CD4-positive, alpha-beta T cell treated with Interferon gamma for 1 hour (primary cell): ENCODE measurements at regions not wholly inside any gene's neighbourhood (a gene's known extent, or its start where the extent isn't known, plus 50 kb on each side); places are given as distances from the start of the nearest gene placed in this dataset.

Experiments
- DNase-seq: peaks from one replicate; pipeline ENCODE4 v3.0.0-alpha.2; 2020

DNA sequence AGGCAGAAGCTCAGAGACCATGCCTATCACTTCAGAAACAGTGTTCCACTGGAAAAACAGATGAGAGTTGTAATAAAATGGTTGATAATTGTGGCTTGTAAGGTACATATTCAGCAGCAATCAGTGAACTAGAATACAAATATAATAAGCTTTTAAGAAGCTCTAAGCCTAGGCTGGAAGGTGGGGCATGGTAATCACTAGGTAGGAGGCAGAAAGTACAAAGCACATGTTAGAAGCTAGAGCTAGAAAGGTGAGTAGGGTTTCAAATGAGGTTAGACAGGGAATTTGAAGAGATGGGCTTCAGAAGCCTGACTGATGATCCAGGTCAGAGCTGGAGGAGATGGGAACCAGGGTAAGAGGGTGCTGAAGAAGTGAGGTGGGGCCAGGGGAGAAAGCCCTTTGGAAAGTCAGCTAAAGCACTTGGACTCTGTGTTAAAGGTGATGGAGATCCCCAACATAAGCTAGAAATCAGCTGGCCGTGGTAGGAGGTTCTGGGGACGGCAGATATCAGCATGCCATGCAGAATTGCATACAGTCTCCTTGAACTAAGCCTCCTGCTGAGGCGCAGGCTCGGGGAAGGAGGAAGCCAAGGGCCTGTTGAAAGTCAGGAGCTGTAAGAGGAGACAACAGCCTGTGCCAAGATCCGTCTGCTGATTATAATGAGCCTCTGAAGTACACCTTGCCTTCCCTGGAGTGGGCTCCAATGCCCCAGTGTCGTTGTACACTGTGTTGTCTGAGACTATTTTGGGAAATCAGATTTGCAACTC, 659.4 kb downstream of the BCL11B start:
- DNase-seq, result no peak

DNA sequence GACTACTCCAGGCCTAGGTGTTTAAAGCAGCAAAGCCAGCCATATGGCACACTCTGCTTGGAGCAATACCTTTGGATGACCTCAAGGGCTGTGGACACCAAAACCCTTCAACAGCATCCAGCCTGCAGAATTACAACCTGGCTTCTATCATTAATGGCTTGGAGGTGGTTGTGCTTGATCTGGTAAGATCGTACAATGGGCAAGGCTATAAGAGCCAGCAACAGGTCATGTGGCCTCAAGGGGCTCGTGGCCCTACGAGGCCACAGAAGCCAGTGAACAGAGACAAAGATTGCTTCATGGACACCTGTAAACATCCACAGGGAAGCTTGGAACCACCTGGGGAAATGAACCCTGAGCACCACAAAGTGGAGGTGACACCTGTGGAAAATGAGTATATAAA, 657.3 kb downstream of the BCL11B start:
- no peak for DNase-seq

DNA sequence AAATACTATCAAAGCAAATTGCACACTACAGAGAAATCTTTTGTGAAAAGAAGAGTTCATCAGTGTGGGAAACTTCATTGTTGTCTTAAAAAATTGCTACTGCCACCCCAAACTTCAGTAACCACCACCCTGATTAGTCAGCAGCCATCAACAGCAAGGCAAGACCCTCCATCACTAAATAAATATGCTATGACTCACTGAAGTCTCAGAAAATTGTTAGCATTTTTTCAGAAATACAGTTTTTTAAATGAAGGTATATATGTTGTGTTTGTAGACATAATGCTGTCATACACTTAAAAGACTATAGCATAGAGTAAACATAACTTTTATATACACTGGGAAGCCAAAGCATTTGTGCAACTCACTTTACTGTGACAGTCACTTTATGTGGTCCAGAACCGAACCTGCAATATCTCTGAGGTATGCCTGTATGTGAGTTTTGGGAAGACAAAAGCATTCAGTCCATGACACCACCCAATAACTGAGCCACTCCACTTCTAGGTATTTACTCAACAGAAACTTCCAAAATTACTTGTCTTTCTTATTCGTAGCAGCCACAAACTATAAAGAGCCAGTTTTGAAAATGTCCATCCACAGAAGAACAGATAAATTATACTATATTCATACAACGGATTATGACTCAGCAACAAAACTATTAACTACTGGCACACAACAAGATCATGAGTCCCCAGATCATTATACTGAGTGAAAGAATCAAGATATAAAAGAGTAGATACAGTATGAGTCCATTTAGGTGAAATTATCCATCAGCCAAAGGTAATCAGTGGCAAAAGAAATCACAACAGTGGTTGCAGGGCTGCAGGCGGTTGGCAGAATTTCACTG, 649.6 kb downstream of the BCL11B start:
- DNase-seq, result no peak

DNA sequence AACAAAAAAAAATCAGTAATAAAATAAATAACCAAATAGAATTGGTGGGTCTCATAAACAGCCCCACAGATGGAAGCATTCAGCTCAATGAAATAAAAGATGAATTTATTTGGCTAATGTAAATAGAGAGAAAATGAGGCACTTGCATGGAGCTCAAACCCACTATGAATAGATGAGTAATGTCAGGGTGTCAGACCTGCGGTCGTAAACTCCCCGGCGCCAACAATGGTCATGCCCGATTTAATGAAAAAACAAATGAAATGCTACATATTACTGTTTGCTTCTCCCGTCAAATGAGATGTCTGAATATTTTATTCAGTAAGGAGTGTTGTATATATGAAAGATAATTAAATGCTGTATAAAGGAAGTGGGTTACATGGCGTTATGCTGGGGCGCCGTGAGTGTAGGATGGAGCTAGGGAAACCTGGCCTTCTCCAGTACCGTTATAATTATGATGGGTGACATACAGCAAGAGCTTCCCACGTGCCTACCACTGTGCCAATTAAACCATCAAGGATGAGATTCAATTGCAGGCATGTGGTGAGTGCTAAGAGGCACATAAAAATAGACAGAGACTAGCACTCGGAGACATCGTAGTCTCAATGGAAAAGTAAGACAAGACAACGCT, 648.1 kb downstream of the BCL11B start:
- DNase-seq, result no peak

DNA sequence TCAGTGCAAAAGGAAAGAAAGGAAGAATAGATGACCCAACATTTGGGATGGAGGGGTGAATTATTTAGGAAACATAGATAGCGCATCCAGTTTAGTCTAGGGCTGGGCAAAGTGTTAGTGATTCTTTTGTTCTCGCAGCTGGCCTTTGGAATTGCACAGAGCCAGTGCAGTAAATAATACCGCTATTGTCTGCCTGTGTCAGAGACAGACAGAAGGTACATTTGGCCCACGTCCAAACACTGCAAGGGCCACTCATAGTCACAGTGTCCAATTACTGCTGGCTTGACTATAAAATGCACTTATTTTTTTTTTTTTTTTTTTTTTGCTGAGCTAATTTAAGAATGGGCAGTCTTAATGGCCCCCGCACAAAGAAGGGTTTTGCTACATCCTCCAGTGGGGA, 638.6 kb downstream of the BCL11B start:
- DNase-seq, result no peak

DNA sequence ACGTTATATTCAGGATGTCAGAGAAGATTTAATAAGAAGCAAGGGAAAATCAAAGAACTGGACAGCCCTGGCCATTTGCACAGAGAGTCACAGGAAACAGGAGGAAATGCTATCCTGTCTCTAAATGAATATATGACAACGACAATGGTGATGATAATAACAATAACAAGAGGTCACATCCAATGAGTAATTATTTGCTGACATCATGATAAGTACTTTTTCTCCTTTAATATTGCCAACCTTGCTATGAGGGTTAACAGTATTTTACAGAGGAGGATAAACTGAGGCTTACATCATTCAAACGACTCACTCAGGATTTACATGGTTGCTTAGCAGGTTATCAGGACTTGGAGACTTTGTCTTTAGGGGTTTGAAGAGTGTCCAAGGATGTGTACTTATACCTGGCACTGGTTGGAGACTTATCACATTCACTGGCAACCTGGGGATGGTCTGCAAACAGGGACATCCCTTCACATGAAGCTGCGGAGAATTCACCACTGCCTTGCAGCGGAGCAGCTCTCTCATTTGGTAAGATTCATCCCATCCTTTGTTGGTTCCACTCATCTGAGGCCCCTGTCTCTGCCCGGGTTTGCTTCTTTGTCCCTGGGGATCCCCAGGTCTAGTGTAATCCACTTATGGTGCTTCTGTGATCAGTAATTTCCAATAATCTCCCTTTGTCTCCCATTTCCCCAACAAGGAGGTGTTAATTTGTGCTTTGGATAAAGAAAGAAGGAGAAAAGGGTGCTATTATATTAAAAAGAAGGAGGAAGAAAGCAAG, 637.8 kb downstream of the BCL11B start:
- no peak for DNase-seq

DNA sequence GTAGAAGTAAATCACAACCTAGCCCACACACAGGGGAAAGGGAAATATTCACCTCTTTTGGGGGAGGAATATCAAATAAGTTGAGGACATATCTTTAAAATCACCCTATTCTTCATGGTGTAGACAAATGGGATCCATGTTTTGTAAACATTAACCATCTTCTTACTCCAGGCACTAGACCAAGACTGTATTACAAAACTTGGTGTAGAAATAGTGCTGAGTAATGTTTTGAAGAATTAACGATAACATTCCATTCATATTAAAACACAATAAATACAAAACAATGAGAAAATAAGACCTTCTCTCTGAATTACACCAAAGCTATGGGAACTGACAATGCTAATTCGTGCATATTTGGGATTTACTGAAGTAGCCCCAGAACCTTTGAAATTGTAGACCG, 633.6 kb downstream of the BCL11B start:
- DNase-seq, result no peak

DNA sequence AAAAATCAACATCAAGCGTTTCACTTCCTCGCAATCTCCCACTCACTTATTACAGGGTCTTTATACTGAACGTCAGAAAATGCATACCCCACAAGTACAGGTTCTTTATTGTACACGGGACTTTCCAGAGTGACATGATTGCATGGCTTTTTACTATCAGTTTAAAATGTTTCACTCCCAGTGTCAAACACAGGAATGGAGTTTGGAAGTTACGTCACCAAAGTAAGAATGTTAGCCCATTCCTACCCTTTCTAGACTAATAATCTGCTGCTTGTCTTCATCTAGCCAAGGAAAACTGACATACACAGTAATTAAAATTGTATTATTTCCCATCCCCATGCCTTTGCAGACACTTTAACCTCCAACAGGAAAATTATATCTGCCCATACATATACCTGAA, 624.2 kb downstream of the BCL11B start:
- no peak for DNase-seq

DNA sequence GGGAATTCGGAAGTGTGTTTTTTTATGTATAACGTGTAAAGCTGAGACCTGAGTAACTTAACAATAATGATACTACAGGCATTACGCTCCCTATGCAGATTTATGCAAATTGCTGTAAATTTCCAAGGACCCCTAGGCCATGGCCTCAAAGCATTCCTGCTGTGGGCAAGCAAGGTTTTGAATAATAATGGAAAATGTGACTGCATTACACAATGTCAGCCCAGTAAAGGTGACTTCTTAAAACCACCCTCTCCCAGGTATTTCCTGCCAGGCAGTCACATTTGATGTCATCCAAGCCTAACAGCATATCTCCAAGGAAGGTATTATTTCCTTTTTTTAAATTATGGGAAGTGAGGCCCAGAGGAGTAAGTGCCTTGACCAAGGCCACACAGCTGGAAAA, 621.0 kb downstream of the BCL11B start:
- DNase-seq, result no peak

DNA sequence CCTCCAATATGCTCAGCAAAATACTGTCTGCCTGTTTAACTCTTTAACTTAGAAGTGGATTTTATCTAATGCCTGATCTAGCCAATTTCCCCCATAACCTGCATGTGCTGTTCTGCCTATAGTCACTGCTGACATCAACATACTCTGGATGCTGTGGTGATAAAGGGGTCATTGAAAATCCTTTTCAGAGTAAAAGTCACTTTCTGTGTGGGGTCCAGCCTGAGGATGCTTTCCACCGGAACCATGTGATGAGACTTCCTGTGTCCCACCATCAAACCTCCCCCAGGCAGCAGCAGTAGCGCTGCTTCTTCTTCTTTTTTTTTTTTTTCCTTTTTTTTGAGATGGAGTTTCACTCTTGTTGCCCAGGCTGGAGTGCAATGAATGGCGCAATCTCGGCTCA, 607.0 kb downstream of the BCL11B start:
- no peak for DNase-seq

DNA sequence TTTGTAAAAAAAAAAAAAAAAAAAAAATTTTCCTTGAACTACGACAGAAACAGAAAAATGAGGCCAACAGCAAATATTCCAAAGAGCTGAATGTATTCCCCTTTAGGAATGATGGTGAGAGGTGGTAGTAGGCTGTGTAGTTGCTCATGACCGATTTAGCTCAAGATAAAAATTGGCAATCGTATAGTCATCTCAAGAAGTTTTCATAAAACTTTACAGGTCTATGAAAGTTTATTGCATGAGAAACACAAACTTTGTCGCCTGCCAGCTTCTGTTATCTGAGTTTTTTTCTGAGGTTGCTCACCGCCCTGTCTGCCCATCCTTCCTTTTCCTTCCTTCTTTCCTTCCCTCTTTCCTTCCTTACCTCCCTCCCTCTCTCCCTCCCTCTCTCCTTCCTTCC, 605.5 kb downstream of the BCL11B start:
- DNase-seq, result no peak

DNA sequence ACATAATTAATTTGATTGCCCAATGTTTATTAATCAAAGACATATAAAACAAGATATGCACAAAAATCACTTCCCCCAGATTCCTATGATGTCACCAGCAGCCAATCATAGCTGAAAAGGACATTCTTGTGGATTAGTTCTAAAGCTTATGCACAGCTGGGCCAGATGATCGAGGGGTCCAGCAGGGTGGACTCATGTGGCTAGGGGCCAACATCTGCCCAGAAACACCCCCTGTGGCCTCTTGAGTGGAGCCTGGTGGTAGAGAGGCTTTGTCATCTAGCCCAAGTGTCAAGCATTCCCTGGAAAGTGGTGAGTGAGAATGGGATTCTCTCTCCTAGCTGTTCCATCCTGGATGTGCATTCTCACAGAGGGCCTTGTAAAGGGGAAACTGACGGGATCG, 590.0 kb downstream of the BCL11B start:
- DNase-seq, result no peak

DNA sequence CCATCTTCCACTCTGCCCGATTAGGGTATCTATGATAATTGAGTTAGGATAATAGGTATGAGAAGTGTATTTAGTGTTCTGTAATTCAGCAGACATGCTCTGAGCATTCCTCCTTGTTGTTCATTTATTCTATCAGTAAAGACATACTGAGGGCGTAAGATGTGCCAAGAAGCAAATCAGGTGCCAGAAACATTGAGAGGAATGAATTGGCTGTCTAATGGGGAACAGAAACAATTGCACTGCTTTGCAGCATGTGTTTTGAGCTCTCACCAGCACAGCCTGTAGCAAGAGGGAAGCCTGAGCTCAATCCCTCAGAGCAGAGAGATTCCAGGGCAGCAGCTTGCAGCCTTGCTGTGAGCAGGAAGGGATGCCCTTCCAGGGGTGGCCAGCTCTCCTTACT, 589.3 kb downstream of the BCL11B start:
- no peak for DNase-seq

DNA sequence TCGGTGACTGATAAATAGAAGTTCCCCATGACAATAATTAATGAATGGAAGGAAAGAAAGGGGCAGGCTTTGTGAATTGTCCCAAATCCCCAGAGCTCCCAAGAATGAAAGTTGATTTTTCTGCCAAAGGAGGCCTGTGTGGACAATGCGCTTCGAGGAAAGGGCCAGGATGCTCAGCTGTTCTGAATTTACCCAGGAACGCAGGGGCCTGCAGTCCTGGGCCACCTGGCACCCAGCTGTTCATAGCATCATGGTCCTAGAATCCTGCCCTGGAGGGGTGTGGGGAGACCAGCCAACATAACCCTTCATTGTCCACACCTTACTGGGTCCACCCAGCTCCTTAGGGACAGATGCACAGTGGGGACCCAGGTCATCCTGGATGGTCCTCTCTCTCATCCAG, 587.5 kb downstream of the BCL11B start:
- DNase-seq, result no peak

DNA sequence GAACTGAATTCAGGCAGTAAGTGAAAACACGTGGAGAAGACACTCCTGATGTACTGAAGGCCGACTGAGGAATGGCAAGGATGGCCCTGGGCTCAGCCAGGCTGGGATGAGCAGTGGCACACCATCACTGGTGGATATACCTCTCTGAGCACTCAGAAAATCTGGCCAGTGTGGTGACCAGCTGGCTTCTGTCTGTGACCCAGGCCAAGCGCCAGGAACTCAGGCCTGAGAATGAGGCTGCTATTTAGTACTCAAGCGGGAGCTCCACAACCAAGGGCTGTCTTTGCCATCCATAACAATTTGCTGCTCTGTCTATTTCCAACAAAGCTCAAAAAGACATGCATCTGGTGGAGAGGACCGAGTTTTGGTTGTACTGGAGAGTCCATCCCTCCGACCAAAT, 586.3 kb downstream of the BCL11B start:
- no peak for DNase-seq

DNA sequence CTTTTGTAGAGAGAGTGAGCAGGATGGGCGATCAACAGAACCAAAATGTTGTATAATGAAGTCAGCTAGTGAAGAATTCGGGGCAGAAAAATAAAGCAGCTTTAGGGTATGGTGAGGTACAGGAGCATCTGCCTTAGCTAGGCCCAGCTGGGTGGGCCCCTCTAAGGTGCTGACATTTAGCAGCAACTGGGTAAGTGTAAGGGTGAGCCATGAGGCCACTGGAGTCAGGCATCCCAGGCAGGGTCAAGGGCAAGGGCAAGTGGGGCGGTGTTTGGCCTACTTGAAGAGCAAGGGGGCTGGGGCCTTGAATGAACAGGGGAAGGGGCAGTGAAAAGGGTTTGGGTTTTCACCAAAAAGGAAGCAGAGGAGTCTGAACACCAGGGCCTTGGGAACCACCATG, 583.6 kb downstream of the BCL11B start:
- DNase-seq, result no peak

DNA sequence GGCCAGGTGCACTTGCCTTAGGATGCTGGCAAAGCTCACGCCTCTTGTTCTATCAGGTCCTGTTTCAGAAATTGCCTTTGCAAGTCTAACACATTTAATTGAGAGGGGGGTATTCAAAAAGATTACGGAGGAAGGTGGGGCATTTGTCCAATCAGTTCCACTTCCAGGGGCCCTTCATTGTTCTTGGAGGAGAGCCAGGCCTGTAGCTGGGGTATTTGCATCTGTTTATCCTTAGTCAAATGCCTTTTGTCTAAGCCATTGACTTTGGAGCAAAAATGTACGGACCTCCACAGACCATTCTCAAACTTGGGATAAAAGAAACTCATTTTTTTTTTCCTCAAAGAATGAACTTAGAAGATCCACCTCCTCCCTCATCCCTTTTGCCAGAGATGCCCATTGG, 582.0 kb downstream of the BCL11B start:
- no peak for DNase-seq

DNA sequence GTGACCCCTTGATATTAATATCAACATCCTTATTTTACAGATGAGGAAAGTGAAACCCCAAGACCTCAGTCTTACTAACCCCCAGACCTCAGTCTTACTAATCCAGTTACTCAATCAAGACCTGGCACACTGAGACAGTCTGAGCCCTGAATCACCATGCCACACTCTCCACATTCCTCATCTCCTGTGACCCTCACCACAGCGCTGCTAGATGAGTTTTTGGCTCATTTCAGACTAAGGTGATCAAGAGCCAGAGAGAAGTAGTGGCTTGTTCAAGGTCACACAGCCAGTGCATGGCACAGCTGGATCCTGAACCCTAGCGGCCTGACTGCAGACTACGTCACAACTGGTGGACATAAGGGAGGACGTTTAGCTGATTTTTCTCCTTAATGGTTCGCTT, 579.2 kb downstream of the BCL11B start:
- DNase-seq, result no peak

DNA sequence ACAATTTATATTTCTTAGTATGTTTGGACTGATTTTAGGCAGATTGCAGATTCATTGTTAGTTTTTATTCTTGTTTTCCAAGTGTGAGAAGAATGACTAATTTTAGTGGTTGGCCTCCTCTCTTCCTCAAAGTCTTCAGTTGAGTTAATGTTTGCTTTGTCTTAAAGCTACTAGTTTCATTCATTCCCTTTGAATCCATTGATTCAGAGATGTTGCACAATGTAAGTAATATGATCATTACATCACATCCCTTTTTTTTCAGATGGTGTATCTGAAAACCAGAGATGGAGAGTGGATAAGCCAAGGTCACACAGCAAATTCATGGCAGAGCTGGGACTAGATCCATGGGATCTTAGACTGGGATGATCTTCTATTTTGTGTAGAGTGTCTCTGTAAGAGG, 577.5 kb downstream of the BCL11B start:
- no peak for DNase-seq

DNA sequence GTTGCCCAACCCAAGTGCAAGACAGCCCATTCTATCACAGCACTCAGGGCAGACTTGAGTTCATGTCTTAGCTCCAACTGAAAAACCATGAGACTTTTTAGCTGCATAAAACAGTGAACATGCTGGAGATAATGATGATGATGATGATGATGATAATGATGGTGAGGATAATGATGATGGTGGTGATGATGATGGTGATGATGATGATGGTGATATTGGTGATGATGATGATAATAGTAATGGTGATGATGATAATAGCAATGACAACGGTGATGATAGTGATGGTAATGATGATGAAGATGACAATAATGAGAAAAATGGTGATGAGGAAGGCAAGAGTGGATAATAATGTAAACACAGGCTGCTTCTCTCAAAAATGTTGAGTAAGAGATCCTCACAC, 576.2 kb downstream of the BCL11B start:
- DNase-seq, result no peak

DNA sequence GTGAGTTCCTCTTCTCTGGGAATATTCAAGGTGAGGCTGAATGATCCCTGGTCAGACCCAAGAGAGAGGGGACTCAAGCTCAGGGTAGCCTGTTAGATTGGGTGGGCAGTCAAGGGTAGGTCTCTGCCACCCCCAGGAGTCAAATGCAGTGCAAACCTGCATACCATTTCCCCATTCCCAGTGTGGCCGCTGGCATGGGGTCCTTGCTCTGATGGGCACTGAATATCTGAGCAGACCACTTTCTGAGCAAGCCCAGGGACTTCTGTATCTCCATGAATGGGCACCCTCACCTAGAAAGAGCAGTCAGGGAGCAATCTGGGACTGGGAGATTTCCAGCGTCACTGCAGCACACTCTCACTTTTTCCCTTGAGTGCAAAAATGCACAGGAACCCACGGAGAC, 573.7 kb downstream of the BCL11B start:
- no peak for DNase-seq

DNA sequence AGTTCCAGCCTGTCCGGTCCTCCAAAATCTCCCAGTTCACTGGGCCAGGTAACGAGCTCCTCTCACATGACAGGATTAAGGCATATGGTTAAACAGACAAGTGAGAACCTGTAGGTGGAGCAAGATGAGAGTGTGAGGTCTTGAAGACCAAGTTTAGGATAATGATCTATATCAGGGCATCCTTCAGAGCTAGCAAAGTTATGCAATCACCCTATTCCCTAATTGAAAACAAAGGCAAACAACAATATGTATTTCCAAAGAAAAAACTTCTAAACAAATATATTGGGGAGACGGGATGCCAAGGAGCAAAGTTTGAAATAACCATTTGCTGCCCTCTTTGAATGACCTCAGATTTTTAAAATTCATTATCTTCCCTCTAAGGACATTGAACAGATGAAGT, 571.2 kb downstream of the BCL11B start:
- DNase-seq, result no peak

DNA sequence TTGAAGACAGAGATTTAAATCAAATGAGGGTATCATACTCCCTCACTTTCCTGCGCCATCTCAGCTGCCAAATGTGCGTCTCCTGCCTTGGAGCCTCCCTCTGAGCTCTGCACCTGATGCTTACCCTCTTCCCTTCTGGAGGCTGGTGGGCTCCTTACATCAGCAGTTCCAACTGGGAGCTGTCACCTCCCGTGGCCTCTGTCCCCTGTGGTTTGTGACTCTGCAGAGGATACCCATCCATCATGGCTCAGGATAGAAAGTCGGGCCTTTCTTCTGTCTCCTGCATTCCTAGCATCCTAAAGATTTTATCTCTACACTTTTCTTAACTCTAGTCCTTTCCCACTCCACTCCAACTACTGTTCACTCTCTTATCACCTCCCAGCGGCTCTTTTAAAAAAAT, 570.6 kb downstream of the BCL11B start:
- no peak for DNase-seq
